HG03565 (cell line): ENCODE measurements at regions not wholly inside any gene's neighbourhood (a gene's known extent, or its start where the extent isn't known, plus 50 kb on each side); places are given as distances from the start of the nearest gene placed in this dataset.

Source experiments
- ATAC-seq: cut with Tn5 transposase; IDR thresholded peaks from one replicate; pipeline ENCODE4 v1.9.1; 2021; ENCODE audit warnings: mild to moderate bottlenecking, moderate library complexity; ENCODE audit not compliant: unreplicated experiment

- ATAC-seq, result no peak
These were observed 238.5 kb upstream of the ROPN1 start for GRCh38 chr3:124230432-124230831.

GRCh38 chr3:124230998-124231397, 239.1 kb upstream of the ROPN1 start:
- no peak for ATAC-seq

GRCh38 chr3:124234852-124235252, 242.9 kb upstream of the ROPN1 start:
- ATAC-seq, result no peak

- no peak for ATAC-seq
These were observed 243.5 kb upstream of the ROPN1 start for GRCh38 chr3:124235446-124235845.

DNA sequence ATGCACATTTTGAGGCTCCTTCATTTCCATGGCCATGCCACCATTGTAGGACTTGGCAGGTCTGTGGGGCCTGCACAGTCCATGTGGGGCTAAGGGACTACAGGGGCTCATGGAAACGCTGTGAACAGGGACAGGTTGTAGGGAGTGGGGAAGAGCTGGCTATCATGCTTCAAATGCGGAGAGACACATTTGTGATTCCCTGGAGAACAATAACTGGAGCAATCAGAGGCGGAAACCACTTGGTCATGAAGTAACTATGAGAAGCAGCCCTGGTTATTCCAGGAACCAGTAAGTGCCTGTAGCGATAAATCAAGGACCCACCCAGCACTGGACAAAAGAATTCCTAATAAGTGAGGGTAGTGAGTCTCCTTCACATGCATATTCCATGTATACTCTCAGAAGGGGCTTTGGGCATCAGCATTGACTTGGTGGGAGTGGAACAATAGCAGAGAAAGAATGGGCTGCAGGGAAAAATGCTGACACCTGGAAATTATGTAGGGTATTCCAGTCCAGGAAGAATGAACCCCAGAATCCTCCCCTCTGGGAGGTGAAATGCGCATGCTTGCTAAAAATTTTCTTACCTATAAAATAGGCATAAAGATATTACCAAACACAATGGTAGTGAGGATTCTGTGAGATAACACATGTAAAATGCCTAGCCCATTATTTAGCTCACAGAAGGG, 251.4 kb upstream of the ROPN1 start:
- no peak for ATAC-seq

DNA sequence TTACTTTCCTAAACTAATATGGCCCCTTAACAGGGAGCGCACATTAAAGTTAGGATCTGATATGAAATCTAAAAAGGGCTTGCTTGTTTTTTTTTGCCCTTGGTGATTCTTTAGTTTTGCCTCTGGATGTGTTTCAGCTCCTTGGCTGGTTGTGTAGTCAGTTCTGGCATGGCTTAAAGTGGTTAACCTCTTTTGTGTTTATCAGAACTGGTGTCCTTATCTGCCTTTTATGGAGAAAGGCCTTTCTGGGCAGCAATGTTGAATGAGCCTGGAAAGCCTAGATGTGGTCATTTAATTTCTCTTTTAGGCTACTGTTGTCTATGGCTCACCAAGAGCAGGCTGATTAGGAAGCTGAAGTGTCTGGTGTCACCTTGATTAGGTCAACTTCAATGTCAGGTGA, 254.5 kb upstream of the ROPN1 start:
- no peak for ATAC-seq

DNA sequence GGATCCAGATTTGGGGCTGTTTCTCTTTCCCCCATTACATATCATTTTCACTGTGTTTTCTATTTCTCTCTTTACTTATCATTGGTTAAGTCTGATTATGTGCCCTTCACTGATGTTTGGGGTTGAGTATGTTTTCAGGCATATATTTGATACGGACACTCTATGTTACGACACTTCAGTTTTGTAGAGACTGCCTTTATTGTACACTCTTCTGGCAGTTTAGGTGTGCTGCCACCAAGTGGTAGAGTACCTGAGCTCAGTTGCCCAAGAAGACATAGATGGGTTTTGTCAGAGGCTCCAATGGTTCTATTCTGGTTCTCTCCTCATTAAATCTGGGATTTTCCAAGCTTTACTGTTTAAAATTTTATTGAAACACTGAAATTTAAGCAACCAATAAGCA, 255.0 kb upstream of the ROPN1 start:
- ATAC-seq, result no peak

DNA sequence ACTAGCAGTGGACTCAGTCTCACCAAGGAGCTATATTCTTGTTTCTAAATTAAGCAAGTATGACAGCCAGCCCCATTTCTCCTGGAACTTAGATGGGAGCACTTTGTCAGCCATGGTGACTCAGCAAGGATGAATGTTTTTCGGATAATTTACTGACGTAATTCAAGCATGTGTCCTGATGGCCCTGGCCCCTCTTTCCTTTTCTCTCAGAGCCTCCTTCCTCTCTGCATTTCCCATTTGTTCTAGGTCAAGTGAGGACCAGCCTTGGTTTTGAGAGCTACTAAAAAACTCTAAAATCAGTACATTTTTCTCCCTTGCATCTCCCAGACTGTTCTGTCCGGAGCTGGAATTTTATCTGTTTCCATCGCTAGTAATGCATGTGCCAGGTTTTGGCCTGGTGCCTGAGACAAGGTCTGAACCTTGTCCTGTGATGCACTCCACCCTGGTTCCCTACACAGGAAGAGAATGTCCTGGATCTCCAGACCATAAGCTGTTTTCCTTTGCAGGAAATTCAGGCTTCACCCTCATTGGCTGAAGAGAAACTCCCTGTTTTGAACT, 256.6 kb upstream of the ROPN1 start:
- no peak for ATAC-seq

- no peak for ATAC-seq
These were observed 257.1 kb upstream of the ROPN1 start for GRCh38 chr3:124249038-124249437.

- no peak for ATAC-seq
These were observed 258.1 kb upstream of the ROPN1 start for GRCh38 chr3:124250053-124250452.

DNA sequence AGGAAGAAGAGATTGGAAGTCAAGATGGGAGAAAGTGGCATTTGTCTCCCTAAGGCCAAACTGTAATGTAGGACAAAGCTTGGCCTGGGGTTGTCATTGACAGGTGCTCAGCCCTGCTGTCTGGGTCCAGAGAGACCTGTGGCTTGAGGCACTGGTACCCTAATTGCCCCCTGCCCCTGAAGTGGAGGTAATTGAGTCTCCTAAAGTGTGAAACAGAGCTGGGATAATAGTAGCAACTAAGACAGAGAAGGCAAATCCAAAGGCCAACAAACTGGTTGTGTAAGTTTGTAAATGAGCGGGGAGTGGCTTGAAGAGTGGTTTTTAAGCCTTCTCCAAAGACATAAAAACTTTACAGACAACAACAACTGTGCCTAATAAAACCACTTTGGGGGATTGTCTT, 264.2 kb upstream of the ROPN1 start:
- no peak for ATAC-seq

DNA sequence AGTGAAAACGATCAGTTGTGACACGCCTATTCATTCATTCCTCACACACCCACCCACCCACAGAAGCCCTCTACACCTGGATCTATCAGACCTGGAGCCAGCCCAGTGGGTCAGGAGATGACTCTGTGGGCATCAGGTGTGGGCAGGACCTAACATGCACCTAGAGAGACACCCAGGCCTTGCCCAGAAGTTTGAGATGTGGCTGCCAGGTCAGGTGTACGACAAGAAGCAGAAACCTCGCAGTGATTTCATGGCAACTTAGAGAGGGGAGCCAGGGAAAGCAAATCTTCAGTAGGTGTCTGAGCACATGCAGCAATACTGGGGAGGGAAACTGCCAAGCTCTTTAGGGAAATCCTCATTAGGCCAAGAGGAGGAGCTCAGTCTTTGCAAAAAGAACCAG, 264.7 kb upstream of the ROPN1 start:
- no peak for ATAC-seq

GRCh38 chr3:124257336-124257864, 265.5 kb upstream of the ROPN1 start:
- no peak for ATAC-seq

DNA sequence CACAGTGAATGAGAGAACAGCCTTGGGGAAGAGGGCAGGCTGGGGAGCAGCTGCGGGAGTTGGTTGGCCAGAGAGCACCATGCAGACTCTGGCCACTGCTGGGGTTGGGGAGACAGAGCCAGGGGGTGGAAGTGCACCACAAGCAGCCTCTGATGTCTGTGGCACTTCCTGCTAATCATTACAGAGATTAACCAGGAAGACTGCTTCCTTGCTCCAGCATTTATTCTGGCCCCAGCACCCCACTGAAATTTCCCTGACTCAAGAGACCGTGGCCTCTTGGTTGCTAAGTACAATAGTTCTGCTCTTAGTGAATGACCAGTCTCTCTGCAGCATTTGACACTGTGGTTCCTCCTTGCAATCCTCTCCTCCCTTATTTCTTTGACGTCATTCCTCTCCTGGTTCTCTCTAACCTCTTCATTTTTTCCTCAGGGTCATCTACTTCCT, 266.2 kb upstream of the ROPN1 start:
- ATAC-seq, result no peak

DNA sequence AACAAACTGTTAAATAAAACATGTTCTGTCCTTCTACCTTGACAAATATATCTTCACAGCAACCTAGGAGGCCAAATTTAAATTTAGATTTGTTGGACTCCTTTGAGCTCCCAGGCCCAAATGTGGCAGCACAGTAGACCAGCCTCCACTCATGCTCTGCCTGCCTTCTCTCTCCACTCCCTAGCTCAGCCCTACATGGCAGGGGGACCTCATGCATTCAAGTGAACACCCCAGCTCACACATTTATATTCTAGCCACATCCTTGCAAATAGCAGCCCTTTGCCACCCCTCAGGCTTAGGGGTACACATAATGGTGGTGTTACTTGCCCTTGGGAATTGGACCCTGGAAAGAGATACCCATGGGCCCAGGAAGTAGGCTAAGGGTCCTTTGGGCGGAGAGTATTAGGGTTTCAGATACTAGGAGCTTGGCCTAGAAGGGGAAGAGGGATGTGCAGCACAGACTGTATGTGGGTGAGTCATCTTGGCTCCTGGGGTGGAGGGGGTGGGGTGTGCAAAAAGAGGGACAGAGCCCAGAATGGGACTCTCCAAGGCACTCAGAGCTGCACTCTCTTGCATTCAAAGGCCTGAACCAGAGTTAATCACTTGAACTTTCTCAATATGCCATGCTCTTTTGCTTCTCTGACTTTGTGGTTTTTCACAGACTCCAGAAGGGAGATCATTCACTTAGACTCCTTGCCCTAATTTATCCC, 268.4 kb upstream of the ROPN1 start:
- no peak for ATAC-seq

- no peak for ATAC-seq
These were observed 269.4 kb upstream of the ROPN1 start for GRCh38 chr3:124261306-124261705.

DNA sequence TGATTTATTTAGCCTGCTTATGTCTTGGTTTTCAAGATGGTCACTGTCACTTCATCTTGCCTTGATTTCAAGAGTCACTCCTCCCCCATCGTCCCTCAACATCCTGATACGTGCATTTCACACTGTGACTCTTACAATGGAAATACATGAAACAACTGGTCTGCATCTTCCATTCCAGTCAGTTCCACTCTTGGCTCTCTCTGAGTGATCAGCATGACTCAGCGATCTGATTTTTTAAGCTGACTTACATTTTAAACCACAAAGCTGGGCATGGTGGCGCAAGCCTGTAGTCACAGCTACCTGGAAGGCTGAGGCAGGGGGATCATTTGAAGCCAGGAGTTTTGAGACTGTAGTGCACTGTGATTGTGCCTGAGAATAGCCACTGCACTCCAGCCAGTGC, 271.2 kb upstream of the ROPN1 start:
- no peak for ATAC-seq

DNA sequence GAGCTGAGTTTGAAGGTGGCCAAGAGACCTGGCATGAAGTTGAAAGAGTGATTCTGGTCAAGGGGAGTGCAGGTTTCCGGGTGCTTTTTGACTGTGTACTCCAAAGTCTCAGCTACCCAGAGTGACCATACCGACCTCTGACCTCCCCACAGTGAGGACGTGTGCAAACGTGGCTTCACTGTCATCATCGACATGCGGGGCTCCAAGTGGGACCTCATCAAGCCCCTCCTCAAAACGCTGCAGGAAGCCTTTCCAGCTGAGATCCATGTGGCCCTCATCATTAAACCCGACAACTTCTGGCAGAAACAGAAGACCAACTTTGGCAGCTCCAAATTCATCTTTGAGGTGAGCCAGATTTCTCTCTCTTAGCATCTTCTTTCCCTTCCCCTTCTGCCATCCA, 272.4 kb upstream of the ROPN1 start:
- ATAC-seq, result no peak

DNA sequence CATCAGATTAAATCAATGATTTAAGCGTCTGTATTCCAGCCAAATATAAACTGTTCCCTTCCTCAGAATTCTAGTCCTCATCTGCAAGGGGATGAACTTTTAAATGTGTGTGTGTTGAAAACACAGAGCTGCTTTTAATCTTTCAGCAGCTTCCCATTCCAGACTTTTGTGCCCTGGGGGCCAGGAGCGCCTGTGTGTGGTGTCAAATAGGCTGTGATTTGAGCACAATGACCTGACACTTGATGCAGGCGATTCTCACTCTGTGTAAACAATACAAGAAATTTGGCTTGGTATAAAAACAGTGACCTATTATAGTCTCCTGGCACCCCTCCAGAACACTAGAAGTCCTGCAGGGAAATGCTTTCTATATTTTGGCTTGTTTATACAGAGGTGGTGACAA, 274.6 kb upstream of the ROPN1 start:
- ATAC-seq, result no peak

DNA sequence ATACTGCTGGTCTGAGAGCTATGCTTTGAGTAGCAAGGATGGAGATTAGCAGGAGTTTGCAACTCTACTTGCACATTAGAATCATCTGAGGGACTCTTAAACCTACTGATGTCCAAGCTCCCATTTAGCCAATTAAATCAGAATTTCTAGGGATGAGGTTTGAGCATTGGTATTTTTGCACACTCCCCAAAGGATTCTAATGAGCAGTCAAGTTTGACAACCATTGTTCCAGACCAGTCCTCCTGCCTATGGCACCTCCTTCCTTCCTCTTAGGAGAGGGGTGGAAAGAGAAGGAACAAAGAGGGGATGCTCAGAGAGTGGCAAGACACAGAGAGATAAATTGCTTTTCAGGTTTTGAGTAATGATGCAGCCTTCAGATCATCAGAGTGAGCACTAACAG, 275.5 kb upstream of the ROPN1 start:
- ATAC-seq, result no peak

- ATAC-seq, result no peak
These were observed 276.4 kb upstream of the ROPN1 start for GRCh38 chr3:124268355-124268754.

- no peak for ATAC-seq
These were observed 277.7 kb upstream of the ROPN1 start for GRCh38 chr3:124269619-124270018.
